Esophagus muscularis mucosa (tissue), 3 donors: ENCODE measurements at regions not wholly inside any gene's neighbourhood (a gene's known extent, or its start where the extent isn't known, plus 50 kb on each side); places are given as distances from the start of the nearest gene placed in this dataset.

Experiments used
- CTCF ChIP-seq, 3 experiments: fragments of 200-600 bp in 2 of 3; fragments of 450-650 bp in 1 of 3; sonication (generic) in 2 of 3; IDR thresholded peaks; one replicate each; pipeline ENCODE4 v1.5.1; 2017 to 2019; ENCODE audit warnings: antibody characterized with exemption in 3 of 3, mild to moderate bottlenecking in 2 of 3, moderate library complexity in 1 of 3
- POLR2A ChIP-seq: fragments of 450-650 bp; IDR thresholded peaks from one replicate; pipeline ENCODE4 v1.6.1; 2017; ENCODE audit warnings: antibody characterized with exemption, moderate library complexity, mild to moderate bottlenecking, low read depth
- POLR2AphosphoS5 ChIP-seq, 2 donors: sonication (generic); formaldehyde crosslinking; IDR thresholded peaks; one replicate each; pipeline ENCODE4 v1.6.1; 2017; ENCODE audit warnings: antibody characterized with exemption in 2 of 2

- no peak for TF ChIP-seq POLR2AphosphoS5 (IDR thresholded peaks at IDR 0.05)
- no peak for TF ChIP-seq CTCF (IDR thresholded peaks at IDR 0.05)
- TF ChIP-seq POLR2A: no peak
These were observed 451.8 kb downstream of the ADAMTS20 start for GRCh38 chr12:43100231-43100630.
